ENCODE measurements at regions not wholly inside any gene's neighbourhood (a gene's known extent, or its start where the extent isn't known, plus 50 kb on each side); places are given as distances from the start of the nearest gene placed in this dataset.
"Not testable (repeated sequence)": the region's sequence is repeated elsewhere in the genome, so short reads cannot be mapped to it uniquely, and the experiment has no call there.

DNA sequence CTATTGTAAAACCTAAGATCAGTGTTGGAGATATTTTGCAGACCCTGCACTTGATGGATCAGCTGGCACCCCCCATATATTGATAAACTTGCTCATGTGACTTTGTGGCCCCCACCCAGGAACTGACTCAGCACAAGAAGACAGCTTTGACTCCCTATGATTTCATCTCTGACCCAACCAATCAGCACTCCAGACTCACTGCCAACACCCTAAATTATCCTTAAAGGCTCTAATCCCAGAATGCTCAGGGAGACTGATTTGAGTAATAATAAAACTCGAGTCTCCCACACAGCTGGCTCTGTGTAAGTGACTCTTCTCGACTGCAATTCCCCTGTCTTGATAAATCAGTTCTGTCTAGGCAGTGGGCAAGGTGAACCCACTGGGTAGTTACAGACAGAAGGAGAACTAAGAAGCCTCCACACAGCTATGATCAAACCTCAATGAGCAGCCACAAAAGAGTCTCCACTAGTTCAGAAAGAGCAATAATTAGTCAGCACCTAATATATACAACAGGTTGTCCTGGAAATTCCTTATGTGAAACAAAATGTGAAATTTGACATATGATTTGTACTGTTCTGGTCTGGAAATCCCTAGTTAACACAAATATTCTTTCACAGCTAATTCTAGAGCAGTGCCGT is 52.2 kb downstream of the ACTL7B start:
- DNase-seq = no peak

DNA sequence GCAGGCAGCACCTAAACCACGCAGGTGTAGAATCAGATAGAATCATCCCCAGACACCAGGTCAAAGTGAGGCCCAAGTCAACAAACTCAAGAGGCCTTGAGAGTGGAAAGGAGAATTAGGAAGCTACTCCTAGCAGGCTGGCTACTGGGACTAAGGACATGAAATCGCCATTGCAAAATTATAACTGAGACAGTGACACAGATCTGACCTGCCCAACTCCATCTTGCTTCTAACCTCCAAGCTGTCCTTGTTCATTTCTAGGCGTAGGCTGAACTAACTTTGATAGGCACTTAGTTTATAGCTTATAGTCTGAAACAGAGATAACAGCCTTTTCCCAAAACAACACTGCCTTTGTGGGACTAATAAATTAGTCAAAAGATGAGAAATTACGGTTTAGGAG is 52.8 kb downstream of the ACTL7B start:
- no peak for DNase-seq

DNA sequence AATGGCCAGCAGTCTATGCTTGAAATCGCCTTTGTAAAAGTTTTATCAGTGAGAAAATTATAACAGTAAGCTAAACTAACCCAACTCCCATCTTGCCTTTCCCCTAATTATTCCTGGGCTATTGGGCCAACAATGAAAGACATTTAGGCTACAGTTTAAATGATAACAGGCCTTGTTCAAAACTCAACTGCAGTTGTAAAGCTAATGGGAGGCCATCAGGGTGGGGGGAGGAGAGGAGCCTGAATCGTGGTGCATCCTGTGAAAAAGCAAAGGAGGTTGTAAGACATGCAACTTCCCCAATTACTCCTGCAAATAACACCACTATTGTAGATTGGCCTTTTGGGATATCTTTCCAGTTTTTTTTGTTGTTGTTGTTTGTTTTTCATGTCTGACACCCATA is 53.8 kb downstream of the ACTL7B start:
- DNase-seq = no peak

DNA sequence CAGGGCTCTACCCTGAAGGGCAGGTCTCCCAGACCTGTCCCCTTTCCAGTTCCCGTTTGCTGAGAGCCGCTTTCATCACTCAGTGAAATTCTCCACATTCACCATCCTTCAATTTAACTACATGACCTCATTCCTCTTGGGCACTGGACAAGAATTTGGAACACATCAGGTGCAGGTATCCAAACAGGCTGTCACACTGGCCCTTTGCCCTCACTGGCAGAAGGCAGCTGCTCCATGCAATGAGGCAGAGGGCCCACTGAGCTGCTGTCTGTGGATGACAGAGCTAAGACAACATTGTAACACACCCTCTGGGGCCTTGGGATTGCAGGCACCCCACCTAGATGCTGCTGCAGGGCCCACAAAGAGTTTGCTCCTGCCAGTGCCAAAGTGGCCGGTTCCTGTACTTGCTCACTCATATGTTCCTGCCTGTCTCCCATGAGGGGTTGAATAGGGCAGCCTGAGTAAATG is 55.1 kb downstream of the ACTL7B start:
- DNase-seq = no peak

DNA sequence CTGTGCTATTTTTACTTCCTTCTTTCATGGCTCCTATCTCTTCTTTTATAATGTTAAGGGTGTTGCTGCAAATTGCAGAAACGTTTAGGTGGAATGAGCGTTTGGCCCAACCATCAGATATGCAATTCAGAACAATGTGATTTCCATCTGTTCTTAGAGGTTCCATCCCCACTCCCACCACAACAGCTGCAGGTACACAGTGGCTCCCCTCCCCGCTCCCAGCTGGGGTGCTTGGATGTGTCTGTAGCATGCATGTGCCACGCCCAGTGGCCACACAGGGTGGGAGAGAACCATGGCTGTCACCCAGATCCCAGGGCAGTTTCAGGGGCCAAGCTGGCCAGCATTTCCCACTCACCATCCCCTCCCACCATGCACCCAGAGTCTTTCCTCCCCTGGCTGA is 62.2 kb downstream of the ACTL7B start:
- DNase-seq = no peak

DNA sequence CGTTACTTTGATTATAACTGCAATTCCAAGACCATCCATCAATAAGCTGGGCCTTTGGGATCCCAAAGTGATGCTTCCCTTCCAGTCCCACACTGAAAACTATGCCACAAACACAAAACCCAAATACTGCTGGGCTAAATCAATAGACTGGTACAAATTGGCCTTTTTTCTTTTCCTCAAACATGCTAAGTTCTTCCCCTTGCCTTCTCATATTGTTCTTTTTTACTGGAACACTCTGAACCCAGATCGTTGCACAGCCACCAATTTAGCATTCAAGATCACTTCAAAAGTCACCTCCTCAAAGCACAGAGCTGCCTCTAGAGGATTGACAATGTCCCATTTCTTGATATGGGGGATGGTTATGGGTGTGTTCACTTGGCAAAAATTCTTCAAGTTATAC is 66.0 kb downstream of the ACTL7B start:
- no peak for DNase-seq

DNA sequence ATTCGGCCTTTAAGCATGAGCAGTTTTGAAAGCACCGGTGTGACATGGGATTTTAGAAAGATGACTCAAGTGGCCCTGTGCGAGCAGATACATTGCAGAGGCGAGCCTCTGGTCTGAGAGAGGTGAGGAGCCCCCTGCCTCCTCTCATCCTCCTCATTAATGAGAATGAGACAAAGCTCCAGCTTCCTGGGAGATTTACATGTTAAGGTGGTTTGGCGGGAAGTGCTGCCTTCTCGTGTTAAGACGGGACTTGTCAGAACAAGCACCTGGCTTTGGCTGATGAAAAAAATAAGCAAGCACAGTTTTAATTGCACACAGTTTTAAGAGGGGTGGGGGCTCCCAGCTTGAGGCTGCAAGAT is 68.1 kb downstream of the ACTL7B start:
- DNase-seq = no peak

DNA sequence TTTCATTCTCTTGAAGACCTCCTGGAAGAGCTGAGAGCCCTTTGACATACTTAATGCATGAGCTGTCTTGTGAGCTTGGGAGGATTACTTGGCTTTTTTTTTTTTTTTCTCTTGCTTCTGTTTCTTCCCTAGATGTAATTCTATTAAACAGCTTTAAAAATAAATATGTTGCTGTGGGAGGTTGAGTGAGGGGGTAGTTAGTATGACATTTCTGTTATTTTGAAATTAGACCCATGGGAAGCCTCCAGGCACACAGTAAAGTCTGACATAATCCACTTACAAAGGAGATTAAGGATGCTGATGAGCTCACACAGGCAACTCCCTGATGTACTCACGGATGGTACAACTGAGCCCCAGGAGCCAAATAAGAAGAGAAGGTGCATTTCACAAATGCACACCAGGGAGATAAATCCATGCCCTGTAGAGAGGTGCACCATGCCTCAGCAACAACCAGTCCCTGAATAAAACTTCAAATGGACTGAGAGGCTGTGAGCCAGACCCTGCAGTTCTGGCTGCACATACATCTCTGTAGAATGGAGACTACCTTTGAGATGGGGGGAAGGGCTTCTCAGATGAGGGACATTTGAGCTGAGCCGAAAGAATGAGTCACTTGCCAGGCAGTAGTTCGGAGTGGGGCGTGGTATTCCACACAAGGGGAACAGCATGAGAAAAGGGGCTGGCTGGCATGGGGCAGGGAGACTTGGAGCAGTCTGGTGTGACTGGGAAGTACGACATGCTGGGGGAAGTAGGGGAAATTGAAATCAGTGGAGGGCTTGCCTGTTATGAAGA is 68.7 kb downstream of the ACTL7B start:
- DNase-seq = no peak

DNA sequence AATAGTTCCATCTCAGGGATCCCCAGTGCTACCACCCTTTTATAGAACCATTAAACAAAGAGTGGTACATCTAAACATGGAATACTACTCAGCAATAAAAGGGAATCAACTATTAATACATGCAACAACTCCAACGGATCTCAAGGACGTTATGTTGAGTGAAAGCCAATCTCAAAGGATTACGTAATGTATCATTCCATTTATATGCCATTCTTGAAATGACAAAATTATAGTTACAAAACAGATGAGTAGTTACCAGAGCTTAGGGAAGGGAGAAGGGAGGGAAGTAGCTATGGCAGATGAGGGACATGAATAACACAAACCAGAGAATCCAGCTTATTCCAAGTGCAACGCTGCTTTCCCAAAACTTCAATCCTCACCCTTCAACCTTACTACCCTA is 69.5 kb downstream of the ACTL7B start:
- no peak for DNase-seq

DNA sequence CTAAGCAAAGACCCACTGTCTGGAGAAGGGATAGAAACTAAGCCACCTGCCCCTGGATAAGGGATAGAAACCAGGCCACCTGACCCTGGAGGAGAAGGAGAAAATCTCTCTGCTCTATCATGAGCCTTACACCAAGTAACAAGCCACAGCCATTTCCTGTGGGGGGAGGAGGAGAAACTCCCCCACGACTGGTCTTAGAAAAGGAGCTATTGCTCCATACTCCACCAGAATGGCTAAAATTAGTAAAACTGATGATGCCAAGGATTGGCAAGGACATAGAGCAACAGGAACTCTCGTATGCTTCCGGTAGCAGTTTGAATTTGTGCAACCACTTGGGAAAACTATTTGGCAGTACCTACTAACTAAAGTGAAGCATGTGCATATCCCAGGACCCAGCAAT is 70.8 kb downstream of the ACTL7B start:
- peak; percentile 81 for DNase-seq

DNA sequence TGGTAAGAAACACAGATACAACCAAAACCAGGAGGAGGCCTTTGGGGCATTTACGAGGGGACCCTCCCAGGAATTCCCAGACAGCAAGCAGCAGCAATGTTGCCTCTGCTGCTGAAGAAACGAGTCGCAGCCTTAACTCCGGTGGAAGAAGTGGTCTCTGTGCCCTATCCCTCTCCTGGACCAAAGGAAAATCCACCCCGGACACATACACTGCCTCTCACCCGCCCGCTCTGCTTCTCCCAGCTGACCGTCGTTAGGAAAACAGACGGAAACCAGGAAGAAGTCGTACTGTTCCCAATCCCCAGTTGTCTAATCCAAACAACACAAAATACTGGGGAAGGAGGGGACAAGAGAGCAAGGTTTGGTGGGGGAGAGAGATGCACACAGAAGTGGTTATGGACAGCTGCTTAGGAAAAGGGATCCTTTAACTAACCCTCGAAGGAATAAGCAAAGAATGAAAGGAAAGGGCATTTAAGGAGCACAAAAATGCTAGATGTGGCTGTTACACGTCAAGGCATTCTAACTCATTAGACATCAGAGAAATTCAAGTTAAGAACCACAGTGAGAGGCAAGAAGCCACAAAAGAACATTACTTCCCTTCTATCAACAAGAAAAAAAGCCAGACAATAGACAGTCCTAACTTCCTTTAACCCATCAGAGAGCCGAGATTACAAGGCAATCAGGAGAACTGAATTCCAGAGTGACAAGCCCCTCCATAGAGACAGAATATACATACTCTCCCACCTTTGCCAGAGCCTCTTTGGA is 71.9 kb downstream of the ACTL7B start:
- no peak for DNase-seq

DNA sequence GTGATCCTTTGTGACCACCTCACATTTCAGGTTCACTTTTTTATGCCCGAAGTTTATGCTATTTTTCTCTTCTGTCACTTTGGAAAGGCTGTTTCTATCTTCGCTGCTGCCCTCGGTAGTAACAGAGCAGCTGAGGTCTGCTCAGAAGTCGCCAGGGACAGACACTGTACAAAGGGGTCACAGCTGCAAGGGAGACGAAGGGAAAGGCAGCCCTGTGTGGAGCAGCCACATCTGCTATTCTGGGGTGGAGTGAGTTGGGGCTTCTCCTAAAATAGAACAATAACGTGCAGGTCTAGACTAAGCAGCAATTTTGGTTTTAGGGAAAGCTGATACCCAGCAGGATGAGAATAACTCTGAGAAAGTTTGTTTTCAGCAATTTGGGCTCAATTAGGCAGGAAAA is 72.5 kb downstream of the ACTL7B start:
- no peak for DNase-seq

DNA sequence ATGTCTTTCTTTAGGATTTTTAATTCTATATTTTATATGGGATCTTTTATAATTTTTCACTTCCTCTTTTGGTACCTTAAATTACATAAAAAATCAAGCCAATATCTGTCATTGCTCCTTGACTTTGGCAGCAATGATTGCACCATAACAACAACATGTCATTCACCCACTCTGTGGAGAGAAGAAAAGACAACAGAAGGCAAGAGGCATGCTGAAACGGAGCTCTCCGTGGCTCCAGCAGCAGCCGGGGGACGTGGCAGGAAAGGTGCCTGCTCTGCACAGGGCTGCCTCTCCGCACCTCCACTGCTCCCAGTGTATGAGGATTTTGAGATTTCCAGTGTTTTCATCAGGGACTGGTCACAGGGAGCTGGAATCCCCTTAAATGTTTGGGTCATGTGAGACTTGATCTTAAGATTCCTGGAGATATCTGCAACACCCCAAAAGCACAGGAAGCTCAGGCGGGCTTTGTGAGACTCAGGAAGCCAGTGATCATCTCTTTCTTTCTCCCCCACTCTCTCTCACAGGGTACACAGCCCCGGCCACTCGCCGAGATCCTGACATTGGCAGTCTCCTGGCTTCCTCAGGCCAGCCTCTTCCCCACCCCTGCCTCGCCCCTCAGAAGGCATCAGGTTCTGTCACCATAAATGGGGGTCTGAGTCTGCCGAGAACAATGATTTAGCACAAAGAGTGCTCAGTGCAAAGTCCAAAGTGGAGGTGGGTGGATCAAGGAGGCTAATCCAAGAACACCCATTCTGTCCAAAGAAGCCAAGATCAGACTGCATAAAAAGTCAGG is 74.6 kb downstream of the ACTL7B start:
- DNase-seq = no peak

DNA sequence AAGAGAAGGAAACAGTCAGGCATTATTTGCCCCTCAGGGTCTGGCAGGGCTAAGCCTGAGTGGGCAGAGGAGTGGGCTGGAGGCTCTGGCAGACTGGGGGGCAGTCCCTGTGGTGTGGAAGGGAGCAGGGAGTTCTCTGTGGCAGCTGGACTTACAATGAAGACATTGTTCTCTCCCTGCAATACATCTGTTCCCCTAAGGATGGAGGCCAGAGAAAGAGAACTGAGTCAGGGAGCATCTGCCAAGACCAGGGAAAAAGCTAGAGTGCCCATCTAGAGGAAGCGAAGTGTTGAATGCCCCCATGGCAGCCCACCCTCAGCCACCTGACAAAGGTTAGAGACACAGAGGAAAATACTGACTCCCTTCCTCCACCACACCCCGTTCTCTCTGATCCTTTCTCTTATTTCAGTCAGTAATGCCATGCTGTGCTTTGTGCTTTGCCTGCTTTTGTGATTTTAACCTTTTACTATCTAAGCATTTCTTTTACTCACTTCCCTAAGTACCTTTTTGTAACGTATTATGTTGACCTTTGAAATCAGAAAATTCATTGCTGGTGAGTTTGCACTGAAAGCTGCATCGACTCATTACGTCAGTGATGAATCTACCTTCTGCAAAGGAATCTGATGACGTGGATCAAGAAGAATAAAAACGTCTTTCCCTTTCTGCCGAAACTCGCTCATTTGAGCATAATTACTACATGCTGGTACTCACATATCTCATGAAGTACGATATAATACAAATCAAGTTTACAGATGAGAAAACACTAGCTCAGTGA is 76.0 kb downstream of the ACTL7B start:
- DNase-seq = no peak

DNA sequence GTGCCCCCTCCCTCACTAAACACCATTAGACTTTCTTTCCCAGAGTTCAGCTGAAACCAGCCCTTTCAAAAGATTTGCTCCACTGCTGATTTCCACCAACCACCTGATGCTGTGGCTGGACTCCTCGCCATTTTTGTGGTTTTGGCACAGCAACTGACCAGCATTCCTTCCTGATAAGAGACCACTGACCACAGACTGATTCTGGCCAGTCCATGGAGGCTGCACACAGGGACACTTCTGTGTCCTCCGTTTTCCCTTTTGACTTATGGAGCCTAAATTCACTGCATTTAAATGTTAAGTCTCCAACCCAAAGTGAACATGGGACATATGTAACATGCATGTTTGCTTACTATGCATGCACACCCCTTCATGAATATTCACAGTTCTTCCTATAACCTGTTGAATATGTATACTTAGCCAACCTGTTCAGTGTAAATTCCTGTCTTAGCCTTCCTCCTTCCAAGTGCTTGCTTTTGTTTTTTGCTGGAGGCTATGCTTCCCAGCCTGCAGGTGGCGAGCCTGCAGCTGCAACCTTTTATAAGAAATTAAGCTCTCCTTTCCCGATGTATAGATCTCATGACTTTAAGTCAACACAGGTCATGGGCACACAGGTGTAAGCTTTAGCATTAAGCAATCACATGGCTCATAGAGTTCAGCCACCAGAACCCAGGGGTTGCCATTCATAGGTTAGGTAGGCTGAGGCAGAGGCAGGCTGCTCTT is 78.7 kb downstream of the ACTL7B start:
- no peak for DNase-seq

DNA sequence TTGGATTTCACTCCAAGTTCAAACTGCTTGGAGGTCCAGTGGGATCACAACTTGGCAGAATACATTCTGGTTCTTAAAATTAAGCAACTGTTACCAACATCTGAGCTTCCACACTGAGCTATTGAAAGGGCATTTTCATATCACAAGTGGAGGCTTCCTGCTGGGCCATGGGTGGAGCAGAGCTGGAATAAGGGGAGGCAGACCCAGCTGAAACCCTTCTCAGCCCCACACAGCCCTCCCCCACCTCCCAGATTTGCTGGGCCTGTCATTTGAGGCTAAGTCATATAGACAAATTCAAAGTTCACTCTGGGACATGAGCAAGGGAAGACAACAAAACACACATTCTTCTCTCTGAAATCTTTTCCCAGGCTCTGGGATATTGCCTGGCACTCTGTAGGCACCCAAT is 79.9 kb downstream of the ACTL7B start:
- no peak for DNase-seq

DNA sequence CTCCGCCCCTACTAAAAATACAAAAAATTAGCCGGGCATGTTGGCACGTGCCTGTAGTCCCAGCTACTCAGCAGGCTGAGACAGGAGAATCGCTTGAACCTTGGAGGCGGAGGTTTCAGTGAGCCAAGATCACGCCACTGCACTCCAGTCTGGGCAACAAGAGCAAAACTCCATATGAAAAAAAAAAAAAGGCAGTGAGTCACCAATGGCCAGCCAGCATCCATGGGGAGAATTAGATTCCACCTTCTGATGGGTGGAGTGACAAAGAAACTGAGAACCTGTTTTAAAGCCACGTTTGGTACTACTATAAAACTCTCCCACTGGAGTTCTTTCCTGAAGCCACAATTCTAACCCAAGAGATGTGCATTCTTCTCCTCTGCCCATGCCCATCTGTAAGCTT is 81.7 kb downstream of the ACTL7B start:
- not testable (repeated sequence) for DNase-seq

DNA sequence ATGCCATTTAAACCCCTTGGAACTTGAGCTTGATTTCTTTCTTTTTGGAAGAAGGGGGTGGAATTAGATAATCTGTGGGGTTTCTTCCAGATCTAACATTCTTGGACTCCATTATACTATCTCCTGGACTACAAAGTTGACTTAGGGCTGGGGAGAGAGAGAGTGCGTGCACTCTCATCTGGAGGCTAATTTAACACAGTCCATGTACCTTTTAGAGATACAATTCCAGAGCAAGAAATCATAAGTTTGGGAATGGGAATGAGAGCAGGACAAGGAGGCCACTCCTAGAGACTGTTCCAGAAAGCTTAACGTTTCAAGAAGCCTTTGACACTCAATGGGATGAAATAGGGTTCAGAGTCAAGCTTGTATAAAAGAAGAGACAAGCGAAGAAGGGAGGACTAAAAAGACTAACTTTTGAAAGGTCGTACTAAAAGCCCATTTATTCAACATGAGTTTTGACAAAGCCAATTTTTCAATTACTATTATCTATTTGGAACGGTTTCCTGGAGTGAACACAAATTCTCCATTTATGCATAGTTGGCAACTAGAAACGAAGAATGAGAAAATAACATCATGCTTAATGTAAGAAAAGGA is 83.4 kb downstream of the ACTL7B start:
- no peak for DNase-seq

DNA sequence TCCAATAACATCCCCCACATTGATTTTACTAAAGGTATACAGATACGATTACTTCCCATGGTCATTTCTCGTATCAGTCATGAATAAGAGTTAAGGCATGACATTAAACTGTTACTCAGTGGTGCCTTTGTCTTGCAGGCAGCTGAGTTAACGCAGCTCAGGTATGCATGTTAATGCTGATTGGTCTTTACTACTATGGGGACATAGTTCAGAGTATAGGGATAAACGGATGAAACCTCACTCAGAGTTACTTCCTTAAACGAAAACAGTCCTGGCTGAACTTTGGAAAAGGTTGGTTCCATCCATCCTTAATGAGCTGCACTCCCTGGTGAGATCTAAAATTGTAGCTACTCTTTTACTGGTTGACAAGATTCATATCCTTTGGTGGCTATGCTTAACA is 87.0 kb downstream of the ACTL7B start:
- no peak for DNase-seq

DNA sequence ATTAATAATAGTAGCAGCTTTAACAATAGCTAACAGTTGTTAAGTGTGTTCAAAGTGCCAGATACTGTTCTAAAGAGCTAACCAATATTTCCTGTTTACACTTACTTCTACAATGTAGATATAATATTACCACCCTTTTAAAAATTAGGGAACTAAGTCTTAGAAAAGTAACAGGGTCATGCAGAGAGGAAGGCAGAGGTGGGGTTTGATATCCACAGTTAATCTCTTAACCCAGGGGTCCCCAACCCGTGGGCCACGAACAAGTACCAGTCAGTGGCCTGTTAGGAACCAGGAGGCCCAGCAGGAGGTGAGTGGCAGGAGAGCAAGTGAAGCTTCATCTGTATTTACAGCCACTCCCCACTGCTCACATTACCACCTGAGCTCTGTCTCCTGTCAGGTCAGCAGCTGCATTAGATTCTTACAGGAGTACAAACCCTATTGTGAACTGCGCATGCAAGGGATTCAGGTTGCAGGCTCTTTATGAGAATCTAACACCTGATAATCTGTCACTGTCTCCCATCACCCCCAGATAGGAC is 89.1 kb downstream of the ACTL7B start:
- no peak for DNase-seq

DNA sequence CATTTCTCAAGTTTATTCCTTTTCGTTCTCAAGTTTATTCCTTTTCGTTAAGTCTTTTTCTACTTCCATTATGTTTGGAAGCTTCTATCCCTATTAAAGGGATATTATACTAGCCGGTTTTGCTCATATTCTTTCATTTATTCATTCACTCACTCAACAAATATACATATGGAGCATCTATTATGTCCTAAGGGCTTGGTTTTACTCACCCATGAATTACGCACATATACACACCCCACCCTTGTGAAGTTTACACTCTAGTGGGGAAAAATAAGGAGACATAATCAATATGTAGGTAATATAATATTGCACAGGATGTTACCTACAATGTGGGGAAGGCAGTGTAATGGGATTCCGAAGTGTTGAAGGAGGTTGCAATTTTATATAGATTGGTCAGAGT is 90.5 kb downstream of the ACTL7B start:
- no peak for DNase-seq
